Aorta (tissue), 5 donors: ENCODE measurements at regions not wholly inside any gene's neighbourhood (a gene's known extent, or its start where the extent isn't known, plus 50 kb on each side); places are given as distances from the start of the nearest gene placed in this dataset.

Experiments
- ATAC-seq: fragments of 200-7000 bp; cut with Tn5 transposase; one replicate; pipeline ENCODE4 v1.9.1; 2022; ENCODE audit warnings: moderate library complexity; ENCODE audit not compliant: low FRiP score
- DNase-seq, 2 donors: peaks; one replicate each; pipeline ENCODE4 v3.0.0-alpha.2; 2020
- H3K27ac ChIP-seq, 2 donors: one replicate each; pipeline ENCODE4 v1.5.1; 2013; ENCODE audit warnings: low read length in 2 of 2, mild to moderate bottlenecking in 2 of 2, moderate library complexity in 2 of 2, control low read depth in 1 of 2, inconsistent platforms in 1 of 2, low read depth in 1 of 2
- H3K27me3 ChIP-seq, 2 donors: one replicate each; pipeline ENCODE4 v1.6.1; 2013; ENCODE audit warnings: control low read depth in 1 of 2, low read length in 1 of 2, mild to moderate bottlenecking in 1 of 2, moderate library complexity in 1 of 2; ENCODE audit not compliant: insufficient read depth in 2 of 2, control insufficient read depth in 1 of 2
- H3K36me3 ChIP-seq, 2 donors: one replicate each; pipeline ENCODE4 v1.6.1; 2013; ENCODE audit warnings: control low read depth in 1 of 2, low read length in 1 of 2, mild to moderate bottlenecking in 1 of 2; ENCODE audit not compliant: insufficient read depth in 2 of 2, control insufficient read depth in 1 of 2
- H3K4me1 ChIP-seq, 2 donors: one replicate each; pipeline ENCODE4 v1.6.1; 2013; ENCODE audit warnings: low read length in 2 of 2, control low read depth in 1 of 2, mild to moderate bottlenecking in 1 of 2, moderate library complexity in 1 of 2; ENCODE audit not compliant: insufficient read depth in 2 of 2, control insufficient read depth in 1 of 2
- H3K4me3 ChIP-seq, 2 donors: one replicate each; pipeline ENCODE4 v1.5.1; 2013; ENCODE audit warnings: low read length in 2 of 2, control low read depth in 1 of 2, mild to moderate bottlenecking in 1 of 2
- H3K9me3 ChIP-seq: one replicate; pipeline ENCODE4 v1.6.1; 2013; ENCODE audit warnings: mild to moderate bottlenecking, low read length; ENCODE audit not compliant: control insufficient read depth
- WGBS, 2 donors: extraction: QIAGEN DNeasy Blood & Tissue Kit; methylation state at CpG; one replicate each; pipeline ENCODE4 v1.1.7; 2013; 5-methylcytosine and 5-hydroxymethylcytosine counted together
- intact Hi-C, 2 donors: fragments of 100-400 bp; cut with DNase I; formaldehyde crosslinking; loops; one replicate each; pipeline versions ENCODE4 v1.14.2 to v1.15.0; 2022
- donor health status: healthy with polysubstance abuse.
- donor health status: Bipolar disorder and iron deficiency.
- donor health status: DM: no; HTN: no; CAD: no.
- donor health status: DM: no; HTN: no; CAD: no.
- donor health status: DM: yes; HTN: yes; CAD: no.

GRCh38 chr4:163598489-163598888 is 104.0 kb downstream of the TMA16 start:
- H3K9me3 ChIP-seq: no peaks in the 10 kb centered on the region
- no peak overlapping the region for H3K27ac ChIP-seq
- DNase-seq (no peak), ATAC-seq (no peak)
- no peaks in the 10 kb centered on the region for H3K4me1 ChIP-seq
- 88 to 90% methylated on average over 2 of the region's 2 CpGs for WGBS, 2 donors
- no peak overlapping the region for H3K4me3 ChIP-seq
- H3K36me3 ChIP-seq: no peaks in the 10 kb centered on the region
- no peaks in the 10 kb centered on the region for H3K27me3 ChIP-seq
- intact Hi-C loops: no loop called here

- 68 to 78% methylated on average over 6 of the region's 6 CpGs for WGBS, 2 donors
- intact Hi-C loops: no loop called here
- no peak for ATAC-seq
These were observed 106.2 kb downstream of the TMA16 start for GRCh38 chr4:163600727-163601126.

GRCh38 chr4:163603257-163603656 is 108.8 kb downstream of the TMA16 start:
- no peaks in the 10 kb centered on the region for H3K4me1 ChIP-seq
- intact Hi-C loops: no loop called here
- no peak overlapping the region for H3K27ac ChIP-seq
- no peak overlapping the region for H3K4me3 ChIP-seq
- H3K27me3 ChIP-seq: no peaks in the 10 kb centered on the region
- ATAC-seq (no peak), DNase-seq (no peak)
- H3K9me3 ChIP-seq: no peaks in the 10 kb centered on the region
- H3K36me3 ChIP-seq: no peaks in the 10 kb centered on the region
- 35 to 40% methylated on average over 5 of the region's 5 CpGs for WGBS, 2 donors

More at GRCh38 chr4:163600727-163601126, 106.2 kb downstream of the TMA16 start:
- Histone ChIP-seq H3K9me3 (no peaks in the 10 kb centered on the region), H3K4me1 (no peaks in the 10 kb centered on the region), H3K27ac (no peak overlapping the region), H3K4me3 (no peak overlapping the region), H3K36me3 (no peaks in the 10 kb centered on the region), H3K27me3 (no peaks in the 10 kb centered on the region)
- DNase-seq: no peak

- ATAC-seq (no peak), DNase-seq (no peak)
- WGBS, 2 donors: 65 to 72% methylated on average over 2 of the region's 2 CpGs
- Histone ChIP-seq H3K36me3 (no peaks in the 10 kb centered on the region), H3K9me3 (no peaks in the 10 kb centered on the region), H3K27ac (no peak overlapping the region), H3K4me3 (no peak overlapping the region), H3K27me3 (no peaks in the 10 kb centered on the region), H3K4me1 (no peaks in the 10 kb centered on the region)
- intact Hi-C loops: no loop called here
These were observed 112.6 kb downstream of the TMA16 start for GRCh38 chr4:163606896-163607691.

- no peak overlapping the region for H3K27ac ChIP-seq
- H3K27me3 ChIP-seq: no peaks in the 10 kb centered on the region
- H3K4me3 ChIP-seq: no peak overlapping the region
- no peak for DNase-seq
- no peak for ATAC-seq
- H3K4me1 ChIP-seq: no peaks in the 10 kb centered on the region
- WGBS, 2 donors: 80 to 92% methylated on average over 2 of the region's 2 CpGs
- H3K9me3 ChIP-seq: no peaks in the 10 kb centered on the region
- intact Hi-C loops: no loop called here
- no peaks in the 10 kb centered on the region for H3K36me3 ChIP-seq
These were observed 114.5 kb downstream of the TMA16 start for GRCh38 chr4:163609019-163609418.

GRCh38 chr4:163610648-163611047 is 116.2 kb downstream of the TMA16 start:
- ATAC-seq: no peak
- Histone ChIP-seq H3K4me1 (no peaks in the 10 kb centered on the region), H3K4me3 (no peak overlapping the region), H3K27me3 (no peaks in the 10 kb centered on the region), H3K36me3 (no peaks in the 10 kb centered on the region), H3K9me3 (no peaks in the 10 kb centered on the region), H3K27ac (no peak overlapping the region)
- intact Hi-C loops: no loop called here
- WGBS, 2 donors: 64 to 74% methylated on average over 4 of the region's 4 CpGs
- peak in 1 of 2 donors; percentile 26 for DNase-seq

GRCh38 chr4:163611182-163611581 is 116.7 kb downstream of the TMA16 start:
- Histone ChIP-seq H3K27ac (no peak overlapping the region), H3K36me3 (no peaks in the 10 kb centered on the region), H3K4me1 (no peaks in the 10 kb centered on the region), H3K27me3 (no peaks in the 10 kb centered on the region), H3K4me3 (no peak overlapping the region), H3K9me3 (no peaks in the 10 kb centered on the region)
- intact Hi-C loops: no loop called here
- DNase-seq (no peak), ATAC-seq (no peak)
- 64 to 68% methylated on average over 3 of the region's 3 CpGs for WGBS, 2 donors

GRCh38 chr4:163611784-163612445 is 117.4 kb downstream of the TMA16 start:
- no peaks in the 10 kb centered on the region for H3K4me1 ChIP-seq
- no peaks in the 10 kb centered on the region for H3K9me3 ChIP-seq
- no peak overlapping the region for H3K27ac ChIP-seq
- no peaks in the 10 kb centered on the region for H3K27me3 ChIP-seq
- no peak for DNase-seq
- ATAC-seq: no peak
- 85 to 86% methylated on average over 2 of the region's 2 CpGs for WGBS, 2 donors
- no peak overlapping the region for H3K4me3 ChIP-seq
- intact Hi-C loops: no loop called here
- no peaks in the 10 kb centered on the region for H3K36me3 ChIP-seq

GRCh38 chr4:163612762-163613161 is 118.3 kb downstream of the TMA16 start:
- DNase-seq (no peak), ATAC-seq (no peak)
- intact Hi-C loops: no loop called here
- Histone ChIP-seq H3K27me3 (no peaks in the 10 kb centered on the region), H3K27ac (no peak overlapping the region), H3K36me3 (no peaks in the 10 kb centered on the region), H3K4me3 (no peak overlapping the region), H3K4me1 (no peaks in the 10 kb centered on the region), H3K9me3 (no peaks in the 10 kb centered on the region)
